ENCODE measurements at regions not wholly inside any gene's neighbourhood (a gene's known extent, or its start where the extent isn't known, plus 50 kb on each side); places are given as distances from the start of the nearest gene placed in this dataset.

DNA sequence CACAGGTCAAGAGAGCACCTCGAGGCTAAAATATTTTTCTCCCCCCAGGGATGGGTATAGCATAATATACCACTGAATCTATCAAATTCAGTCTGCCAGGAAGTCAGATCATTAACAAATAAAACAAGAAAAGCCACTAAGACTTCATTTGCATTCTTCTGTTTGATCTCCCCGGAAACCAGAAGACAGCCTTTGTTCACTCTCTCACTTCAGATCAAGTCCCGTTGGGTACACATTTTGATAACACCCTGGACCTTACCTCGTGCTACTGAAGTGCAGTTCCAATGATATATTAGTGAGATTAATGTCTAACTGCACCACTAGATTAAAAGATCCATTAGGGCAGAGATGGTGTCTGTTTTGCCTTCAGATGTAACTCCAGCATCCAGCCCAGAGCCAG, 157.7 kb upstream of the B3GAT2 start:
- TF ChIP-seq CTCF (conservative IDR thresholded peaks at IDR 0.05) = no peak
- DNase-seq = no peak
- no peaks in the 10 kb centered on the region for H3K36me3 Mint-ChIP-seq (ENCODE audit: insufficient read depth in 1 of 3, low read depth in 3 of 3)
- Histone ChIP-seq H2BK120ac (ENCODE audit: low read depth, low read length, poor library complexity, severe bottlenecking) (no peak overlapping the region), H4K5ac (ENCODE audit: insufficient read length, low read depth, low read length) (no peak overlapping the region), H3K4me2 (ENCODE audit: insufficient read depth, insufficient read length, low read length) (no peak overlapping the region), H4K91ac (ENCODE audit: insufficient read length, low read depth, low read length) (no peak overlapping the region), H2BK5ac (ENCODE audit: insufficient read length, low read length) (no peak overlapping the region), H3K23ac (ENCODE audit: insufficient read length, low read depth, low read length) (no peak overlapping the region), H2BK15ac (ENCODE audit: low read depth, low read length) (no peak overlapping the region), H3K79me1 (ENCODE audit: insufficient read depth, low read depth, low read length, poor library complexity, severe bottlenecking) (no peaks in the 10 kb centered on the region), H2BK20ac (ENCODE audit: low read depth, low read length, poor library complexity, severe bottlenecking) (no peak overlapping the region), H3T11ph (ENCODE audit: low read length) (no peak overlapping the region), H2BK12ac (ENCODE audit: insufficient read length, low read depth, low read length) (no peak overlapping the region), H3K9me3 (ENCODE audit: control insufficient read depth, low read depth, low read length) (no peaks in the 10 kb centered on the region), H3K4me1 (ENCODE audit: insufficient read depth, low read length) (no peaks in the 10 kb centered on the region), H3K18ac (ENCODE audit: insufficient read length, low read depth, low read length) (no peak overlapping the region), H3K9ac (ENCODE audit: extremely low read depth, insufficient read length, low read length) (no peak overlapping the region), H3K56ac (ENCODE audit: insufficient read length, low read depth, low read length) (no peak overlapping the region), H3K27me3 (ENCODE audit: insufficient read depth, low read length) (no peaks in the 10 kb centered on the region), H3K79me2 (ENCODE audit: insufficient read depth, low read length) (no peaks in the 10 kb centered on the region), H4K20me1 (ENCODE audit: control insufficient read depth, insufficient read depth, insufficient read length) (no peaks in the 10 kb centered on the region), H4K8ac (replicated peaks; ENCODE audit: insufficient read length, low read depth, low read length) (no peak overlapping the region), H3K14ac (ENCODE audit: insufficient read depth, low read length) (no peak overlapping the region), H3K27ac (ENCODE audit: insufficient read length, low read depth, low read length) (no peak overlapping the region), H3K23me2 (ENCODE audit: insufficient read length, low read depth, low read length, poor library complexity, severe bottlenecking) (no peaks in the 10 kb centered on the region), H3K4ac (ENCODE audit: low read depth, low read length) (no peak overlapping the region), H2AFZ (ENCODE audit: low read length) (no peak overlapping the region), H2AK5ac (ENCODE audit: insufficient read length, low read length) (no peak overlapping the region)
- H3K27ac Mint-ChIP-seq = no peak overlapping the region
- no CpG with 5 or more reads among the region's 4 CpGs for WGBS (ENCODE audit: extremely low coverage, insufficient read length, low lambda C conversion rate)
- no peaks in the 10 kb centered on the region for H3K27me3 Mint-ChIP-seq (ENCODE audit: low read depth)
- H3K4me1 Mint-ChIP-seq = peaks cover 5% of the 10 kb centered on the region in 2 experiments
- peaks cover 0 to 3% of the 10 kb centered on the region in 2 experiments; a peak in 2 of 5 replicates for H3K9me3 Mint-ChIP-seq
- no peak overlapping the region for H3K4me3 Mint-ChIP-seq
